GM12878 (cell line): ENCODE measurements at regions not wholly inside any gene's neighbourhood (a gene's known extent, or its start where the extent isn't known, plus 50 kb on each side); places are given as distances from the start of the nearest gene placed in this dataset.

ENCODE experiments used
- ATAC-seq: fragments of 200-7000 bp; cut with Tn5 transposase; 3 replicates; pipeline ENCODE4 v1.9.1; 2020; ENCODE audit warnings: mild to moderate bottlenecking, moderate library complexity
- BruUV-seq: library from RNA; stranded (reverse); fragments of 400-500 nt; replicated peaks from 2 replicates; lab custom pipeline; 2021; lab: Mats Ljungman, UMichigan
- CTCF ChIA-PET: fragments of 300-600 bp; sonication (Branson Sonifier 250); formaldehyde crosslinking; extraction: SDS; loops from one replicate; lab custom pipeline; 2021; ENCODE audit warnings: inconsistent platforms; lab: Yijun Ruan, JAX
- POLR2A ChIA-PET: fragments of 350-600 bp; formaldehyde crosslinking; extraction: SDS; loops from one replicate; lab custom pipeline; 2021; ENCODE audit warnings: inconsistent platforms; lab: Charles Lee
- RAD21 ChIA-PET: fragments of 300-600 bp; sonication (Branson Sonifier 250); formaldehyde crosslinking; loops from one replicate; lab custom pipeline; 2023; ENCODE audit warnings: antibody characterized with exemption; ENCODE audit not compliant: unreplicated experiment; lab: Charles Lee
- SMC1A ChIA-PET: fragments of 300-600 bp; sonication (Branson Sonifier 250); formaldehyde crosslinking; loops from one replicate; lab custom pipeline; 2023; ENCODE audit not compliant: unreplicated experiment, uncharacterized antibody; lab: Charles Lee
- DNase-seq: peaks from one replicate; pipeline ENCODE4 v3.0.0-alpha.2; 2011; ENCODE audit warnings: low read depth, low spot score
- FAIRE-seq: peaks from 3 replicates; lab custom pipeline; 2011; peaks lifted over from hg19 to GRCh38; lab: Jason Lieb, UNC
- H2AFZ ChIP-seq: 2 replicates; pipeline ENCODE4 v1.6.0; 2011; ENCODE audit warnings: low read depth, low read length, control low read depth; ENCODE audit not compliant: control insufficient read depth
- H3K27ac ChIP-seq: 2 replicates; pipeline ENCODE4 v1.5.1; 2011; ENCODE audit warnings: control low read depth; ENCODE audit not compliant: control insufficient read depth, insufficient read depth
- H3K27me3 ChIP-seq, 2 experiments: replicated peaks in 1 of 2; 2 replicates each; pipeline versions ENCODE4 v1.6.0 to v1.6.1; 2011; ENCODE audit warnings: low read length in 1 of 2; ENCODE audit not compliant: control insufficient read depth in 2 of 2, insufficient read depth in 2 of 2
- H3K36me3 ChIP-seq, 2 experiments: 2 replicates each; pipeline ENCODE4 v1.5.1; 2011; ENCODE audit warnings: low read length in 1 of 2; ENCODE audit not compliant: control insufficient read depth in 2 of 2, insufficient read depth in 2 of 2
- H3K4me1 ChIP-seq: 2 replicates; pipeline ENCODE4 v1.6.1; 2011; ENCODE audit warnings: mild to moderate bottlenecking, low read length, moderate library complexity, mixed read lengths; ENCODE audit not compliant: control insufficient read depth, insufficient read depth
- H3K4me2 ChIP-seq: 2 replicates; pipeline ENCODE4 v1.6.0; 2011; ENCODE audit warnings: control low read depth; ENCODE audit not compliant: control insufficient read depth, insufficient read depth
- H3K4me3 ChIP-seq: fragments of 200-600 bp; sonication (generic); 2 replicates; pipeline ENCODE4 v1.5.1; 2016
- H3K79me2 ChIP-seq: 2 replicates; pipeline ENCODE4 v1.6.0; 2011; ENCODE audit warnings: low read length; ENCODE audit not compliant: control insufficient read depth, insufficient read depth
- H3K9ac ChIP-seq: 2 replicates; pipeline ENCODE4 v1.8.0; 2011; ENCODE audit warnings: low read length, control low read depth, mixed read lengths; ENCODE audit not compliant: control insufficient read depth, insufficient read depth
- H3K9me3 ChIP-seq: replicated peaks from 3 replicates; pipeline ENCODE4 v1.5.1; 2011; ENCODE audit warnings: mild to moderate bottlenecking, low read length; ENCODE audit not compliant: control insufficient read depth, insufficient read depth
- H4K20me1 ChIP-seq: 2 replicates; pipeline ENCODE4 v1.6.0; 2011; ENCODE audit not compliant: control insufficient read depth, insufficient read depth
- HDGF ChIP-seq: fragments of 450-650 bp; IDR thresholded peaks from 2 replicates; pipeline ENCODE4 v1.6.1; 2016; ENCODE audit warnings: antibody characterized with exemption
- JUNB ChIP-seq: IDR thresholded peaks from 2 replicates; pipeline ENCODE4 v1.6.1; 2016; ENCODE audit warnings: antibody characterized with exemption, mild to moderate bottlenecking
- KDM1A ChIP-seq: fragments of 200-600 bp; sonication (generic); IDR thresholded peaks from 2 replicates; pipeline ENCODE4 v1.6.1; 2016; ENCODE audit warnings: borderline replicate concordance
- RUNX3 ChIP-seq: IDR thresholded peaks from 2 replicates; pipeline ENCODE4 v1.6.1; 2012; ENCODE audit warnings: low read length, inconsistent platforms
- WGBS: methylation state at CpG from one replicate; pipeline ENCODE4 v1.1.6; 2016; ENCODE audit warnings: low lambda C conversion rate; ENCODE audit not compliant: insufficient replicate concordance, insufficient coverage; ENCODE audit errors: missing lambda C conversion rate; 5-methylcytosine and 5-hydroxymethylcytosine counted together
- in situ Hi-C: fragments of 300-500 bp; cut with MboI; formaldehyde crosslinking; loops from 9 replicates; pipeline ENCODE4 v1.14.3; 2018; ENCODE audit warnings: mixed read lengths
- intact Hi-C: fragments of 100-400 bp; cut with micrococcal nuclease; formaldehyde crosslinking; loops from one replicate; pipeline ENCODE4 v1.14.2; 2022; ENCODE audit not compliant: unreplicated experiment
- TF ChIP-seq, protein P1 (sequence below): fragments of 450-650 bp; IDR thresholded peaks from 2 replicates; pipeline ENCODE4 v1.6.1; 2017; ENCODE audit warnings: borderline replicate concordance
- TF ChIP-seq, protein P2 (sequence below): fragments of 450-650 bp; IDR thresholded peaks from 2 replicates; pipeline ENCODE4 v1.6.1; 2018; ENCODE audit warnings: borderline replicate concordance, mild to moderate bottlenecking; ENCODE audit not compliant: partially characterized antibody
- TF ChIP-seq, protein P3 (sequence below): fragments of 150-350 bp; IDR thresholded peaks from 2 replicates; pipeline ENCODE4 v1.6.1; 2016; ENCODE audit warnings: low read depth, low read length

DNA sequence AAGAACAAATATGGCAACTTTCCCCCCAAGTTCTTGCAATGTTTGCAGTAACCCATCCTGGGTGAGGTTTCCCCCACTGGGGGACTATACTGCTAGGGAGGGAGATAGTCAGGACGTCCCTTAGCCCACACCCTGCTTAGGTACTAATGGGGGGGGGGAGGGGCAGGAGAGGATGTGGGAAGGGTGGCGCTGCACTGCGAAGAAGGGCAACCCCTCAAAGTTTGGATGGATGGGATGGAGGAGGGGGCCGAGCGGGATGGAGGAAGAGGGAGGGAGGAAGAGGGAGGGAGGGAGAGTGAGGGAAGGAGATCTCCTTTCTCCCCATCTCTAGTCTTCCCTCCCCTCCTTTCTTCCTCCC is 100.6 kb upstream of the HSD17B12 start (continued):
- TF ChIP-seq, protein P1, sequence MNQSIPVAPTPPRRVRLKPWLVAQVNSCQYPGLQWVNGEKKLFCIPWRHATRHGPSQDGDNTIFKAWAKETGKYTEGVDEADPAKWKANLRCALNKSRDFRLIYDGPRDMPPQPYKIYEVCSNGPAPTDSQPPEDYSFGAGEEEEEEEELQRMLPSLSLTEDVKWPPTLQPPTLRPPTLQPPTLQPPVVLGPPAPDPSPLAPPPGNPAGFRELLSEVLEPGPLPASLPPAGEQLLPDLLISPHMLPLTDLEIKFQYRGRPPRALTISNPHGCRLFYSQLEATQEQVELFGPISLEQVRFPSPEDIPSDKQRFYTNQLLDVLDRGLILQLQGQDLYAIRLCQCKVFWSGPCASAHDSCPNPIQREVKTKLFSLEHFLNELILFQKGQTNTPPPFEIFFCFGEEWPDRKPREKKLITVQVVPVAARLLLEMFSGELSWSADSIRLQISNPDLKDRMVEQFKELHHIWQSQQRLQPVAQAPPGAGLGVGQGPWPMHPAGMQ, result no peak
- TF ChIP-seq RUNX3 (no peak), HDGF (no peak)
- TF ChIP-seq, protein P2, sequence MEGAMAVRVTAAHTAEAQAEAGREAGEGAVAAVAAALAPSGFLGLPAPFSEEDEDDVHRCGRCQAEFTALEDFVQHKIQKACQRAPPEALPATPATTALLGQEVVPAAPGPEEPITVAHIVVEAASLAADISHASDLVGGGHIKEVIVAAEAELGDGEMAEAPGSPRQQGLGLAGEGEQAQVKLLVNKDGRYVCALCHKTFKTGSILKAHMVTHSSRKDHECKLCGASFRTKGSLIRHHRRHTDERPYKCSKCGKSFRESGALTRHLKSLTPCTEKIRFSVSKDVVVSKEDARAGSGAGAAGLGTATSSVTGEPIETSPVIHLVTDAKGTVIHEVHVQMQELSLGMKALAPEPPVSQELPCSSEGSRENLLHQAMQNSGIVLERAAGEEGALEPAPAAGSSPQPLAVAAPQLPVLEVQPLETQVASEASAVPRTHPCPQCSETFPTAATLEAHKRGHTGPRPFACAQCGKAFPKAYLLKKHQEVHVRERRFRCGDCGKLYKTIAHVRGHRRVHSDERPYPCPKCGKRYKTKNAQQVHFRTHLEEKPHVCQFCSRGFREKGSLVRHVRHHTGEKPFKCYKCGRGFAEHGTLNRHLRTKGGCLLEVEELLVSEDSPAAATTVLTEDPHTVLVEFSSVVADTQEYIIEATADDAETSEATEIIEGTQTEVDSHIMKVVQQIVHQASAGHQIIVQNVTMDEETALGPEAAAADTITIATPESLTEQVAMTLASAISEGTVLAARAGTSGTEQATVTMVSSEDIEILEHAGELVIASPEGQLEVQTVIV, result no peak

DNA sequence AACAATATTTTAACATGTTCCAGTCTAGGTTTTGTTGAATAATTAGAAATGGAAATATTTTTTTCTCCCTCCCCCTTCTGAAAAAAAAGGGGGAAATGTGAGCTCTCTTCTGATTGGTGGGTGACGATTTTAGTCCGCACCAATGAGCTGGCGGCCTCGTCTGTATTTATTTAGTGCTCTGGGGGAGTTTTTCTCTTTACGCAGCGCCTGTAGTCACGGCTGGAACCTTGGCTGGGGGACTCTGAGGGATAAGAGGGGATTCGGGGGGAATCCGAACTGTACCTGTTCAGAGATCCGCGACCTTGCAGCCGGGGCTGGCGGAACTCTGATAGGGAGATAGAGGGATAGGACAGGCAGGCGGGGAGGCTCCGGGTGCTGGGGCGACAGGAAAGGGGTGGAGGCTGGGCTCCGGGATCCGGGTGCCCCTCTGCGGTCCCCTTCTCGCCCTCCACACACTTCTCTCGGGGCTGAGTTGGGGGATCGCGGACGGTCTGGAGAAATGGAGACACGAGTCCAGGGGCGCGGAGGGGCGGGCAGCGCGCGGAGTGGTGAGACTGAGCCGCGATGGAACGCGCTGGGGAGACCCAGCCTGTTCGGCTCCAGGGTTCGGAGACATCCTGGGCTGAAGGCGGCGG is 99.7 kb upstream of the HSD17B12 start:
- Histone ChIP-seq H3K79me2 (no peaks in the 10 kb centered on the region), H3K9me3 (no peaks in the 10 kb centered on the region; the same call in 2 of the 3 replicates), H3K4me2 (peak overlapping the region; percentile 1), H2AFZ (no peak overlapping the region), H3K9ac (no peak overlapping the region), H3K4me1 (no peaks in the 10 kb centered on the region), H4K20me1 (no peaks in the 10 kb centered on the region), H3K27me3 (peaks cover 25 to 43% of the 10 kb centered on the region in 2 experiments), H3K36me3 (no peaks in the 10 kb centered on the region), H3K4me3 (no peak overlapping the region), H3K27ac (no peak overlapping the region)
- no peak for TF ChIP-seq JUNB
- TF ChIP-seq, protein P3, sequence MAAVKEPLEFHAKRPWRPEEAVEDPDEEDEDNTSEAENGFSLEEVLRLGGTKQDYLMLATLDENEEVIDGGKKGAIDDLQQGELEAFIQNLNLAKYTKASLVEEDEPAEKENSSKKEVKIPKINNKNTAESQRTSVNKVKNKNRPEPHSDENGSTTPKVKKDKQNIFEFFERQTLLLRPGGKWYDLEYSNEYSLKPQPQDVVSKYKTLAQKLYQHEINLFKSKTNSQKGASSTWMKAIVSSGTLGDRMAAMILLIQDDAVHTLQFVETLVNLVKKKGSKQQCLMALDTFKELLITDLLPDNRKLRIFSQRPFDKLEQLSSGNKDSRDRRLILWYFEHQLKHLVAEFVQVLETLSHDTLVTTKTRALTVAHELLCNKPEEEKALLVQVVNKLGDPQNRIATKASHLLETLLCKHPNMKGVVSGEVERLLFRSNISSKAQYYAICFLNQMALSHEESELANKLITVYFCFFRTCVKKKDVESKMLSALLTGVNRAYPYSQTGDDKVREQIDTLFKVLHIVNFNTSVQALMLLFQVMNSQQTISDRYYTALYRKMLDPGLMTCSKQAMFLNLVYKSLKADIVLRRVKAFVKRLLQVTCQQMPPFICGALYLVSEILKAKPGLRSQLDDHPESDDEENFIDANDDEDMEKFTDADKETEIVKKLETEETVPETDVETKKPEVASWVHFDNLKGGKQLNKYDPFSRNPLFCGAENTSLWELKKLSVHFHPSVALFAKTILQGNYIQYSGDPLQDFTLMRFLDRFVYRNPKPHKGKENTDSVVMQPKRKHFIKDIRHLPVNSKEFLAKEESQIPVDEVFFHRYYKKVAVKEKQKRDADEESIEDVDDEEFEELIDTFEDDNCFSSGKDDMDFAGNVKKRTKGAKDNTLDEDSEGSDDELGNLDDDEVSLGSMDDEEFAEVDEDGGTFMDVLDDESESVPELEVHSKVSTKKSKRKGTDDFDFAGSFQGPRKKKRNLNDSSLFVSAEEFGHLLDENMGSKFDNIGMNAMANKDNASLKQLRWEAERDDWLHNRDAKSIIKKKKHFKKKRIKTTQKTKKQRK, result no peak
- no peak for TF ChIP-seq KDM1A
- no peak for DNase-seq
- ChIA-PET CTCF (interaction anchor here (1.0 kb wide), 1 partner anchor 14 kb away, joined by 4 read pairs; no protein-coding TSS in a partner anchor), POLR2A (no interaction called here), SMC1A (no interaction called here), RAD21 (no interaction called here)
- in situ Hi-C loops, result no loop called here
- no peak for FAIRE-seq
- no peak for ATAC-seq
- WGBS, result 13% methylated on average over 38 of the region's 39 CpGs
- intact Hi-C loops, result no loop called here
- no TSS peak for BruUV-seq
